GM23338 (cell line): ENCODE measurements at regions not wholly inside any gene's neighbourhood (a gene's known extent, or its start where the extent isn't known, plus 50 kb on each side); places are given as distances from the start of the nearest gene placed in this dataset.
A peak's percentile ranks its signal among the peaks of the same experiment; 100 is the strongest.

Experiments used
- ATAC-seq: fragments of 200-7000 bp; cut with Tn5 transposase; 3 replicates; pipeline ENCODE4 v1.9.1; 2020
- DNase-seq: peaks from one replicate; pipeline ENCODE4 v3.0.0-alpha.2; 2015; ENCODE audit warnings: low spot score
- H2AFZ ChIP-seq: fragments of 200-600 bp; sonication (generic); 2 replicates; pipeline ENCODE4 v1.8.0; 2016; ENCODE audit warnings: antibody characterized with exemption, mild to moderate bottlenecking, moderate library complexity
- H3F3A ChIP-seq: fragments of 200-600 bp; sonication (generic); replicated peaks from 2 replicates; pipeline ENCODE4 v1.8.0; 2017; ENCODE audit warnings: antibody characterized with exemption, mixed run types, low read depth
- H3K27ac ChIP-seq: fragments of 200-600 bp; sonication (generic); 2 replicates; pipeline ENCODE4 v1.6.1; 2016; ENCODE audit warnings: low read depth
- H3K27me3 ChIP-seq: fragments of 200-600 bp; sonication (generic); 2 replicates; pipeline ENCODE4 v1.8.0; 2016; ENCODE audit warnings: mild to moderate bottlenecking, mixed run types, moderate library complexity; ENCODE audit not compliant: insufficient read depth
- H3K36me3 ChIP-seq: fragments of 200-600 bp; sonication (generic); 2 replicates; pipeline ENCODE4 v1.8.0; 2016; ENCODE audit warnings: mild to moderate bottlenecking; ENCODE audit not compliant: insufficient read depth
- H3K4me1 ChIP-seq: fragments of 200-600 bp; sonication (generic); 2 replicates; pipeline ENCODE4 v1.8.0; 2016; ENCODE audit warnings: mild to moderate bottlenecking, moderate library complexity; ENCODE audit not compliant: insufficient read depth
- H3K4me2 ChIP-seq: fragments of 200-600 bp; sonication (generic); 2 replicates; pipeline ENCODE4 v1.7.1; 2017; ENCODE audit warnings: mixed run types
- H3K4me3 ChIP-seq: fragments of 200-600 bp; sonication (generic); 2 replicates; pipeline ENCODE4 v1.6.1; 2016; ENCODE audit warnings: mixed run types
- H3K79me2 ChIP-seq: fragments of 200-600 bp; sonication (generic); replicated peaks from 2 replicates; pipeline ENCODE4 v1.8.0; 2017; ENCODE audit warnings: mild to moderate bottlenecking; ENCODE audit not compliant: insufficient read depth
- H3K9me2 ChIP-seq: fragments of 200-600 bp; sonication (generic); 2 replicates; pipeline ENCODE4 v1.8.0; 2017; ENCODE audit not compliant: insufficient read depth
- H4K20me1 ChIP-seq: fragments of 200-600 bp; sonication (generic); replicated peaks from 2 replicates; pipeline ENCODE4 v1.8.0; 2017; ENCODE audit warnings: mild to moderate bottlenecking; ENCODE audit not compliant: insufficient read depth
- H3K27ac Mint-ChIP-seq: 2 replicates; pipeline ENCODE4 v1.8.0; 2020; ENCODE audit warnings: inconsistent platforms, mild to moderate bottlenecking, moderate library complexity, mixed read lengths
- H3K27me3 Mint-ChIP-seq: 3 replicates; pipeline ENCODE4 v1.8.0; 2022; ENCODE audit warnings: low read depth, mild to moderate bottlenecking, moderate library complexity, mixed read lengths, inconsistent platforms; ENCODE audit not compliant: insufficient read depth, poor library complexity
- H3K36me3 Mint-ChIP-seq: 3 replicates; pipeline ENCODE4 v1.8.0; 2021; ENCODE audit warnings: low read depth, mild to moderate bottlenecking, inconsistent platforms, moderate library complexity, mixed read lengths
- H3K4me1 Mint-ChIP-seq: 3 replicates; pipeline ENCODE4 v1.8.0; 2020; ENCODE audit warnings: mild to moderate bottlenecking, inconsistent platforms, mixed read lengths
- H3K4me3 Mint-ChIP-seq: 3 replicates; pipeline ENCODE4 v1.8.0; 2021; ENCODE audit warnings: moderate library complexity, mild to moderate bottlenecking, inconsistent platforms, mixed read lengths
- H3K9me3 Mint-ChIP-seq: 3 replicates; pipeline ENCODE4 v1.8.0; 2020; ENCODE audit warnings: moderate library complexity, mild to moderate bottlenecking, inconsistent platforms, mixed read lengths
- CREB1 ChIP-seq: fragments of 250-450 bp; sonication (Bioruptor Pico); IDR thresholded peaks from 2 replicates; pipeline ENCODE4 v1.5.0; 2020; ENCODE audit warnings: low read depth, mild to moderate bottlenecking, moderate library complexity
- EZH2 ChIP-seq: fragments of 200-600 bp; sonication (generic); IDR thresholded peaks from one replicate; pipeline ENCODE4 v1.8.0; 2017; ENCODE audit warnings: antibody characterized with exemption, mild to moderate bottlenecking, low read depth; ENCODE audit not compliant: unreplicated experiment
- EZH2phosphoT487 ChIP-seq: fragments of 200-600 bp; sonication (generic); IDR thresholded peaks from one replicate; pipeline ENCODE4 v1.8.1; 2018; ENCODE audit warnings: antibody characterized with exemption; ENCODE audit not compliant: unreplicated experiment
- NANOG ChIP-seq: IDR thresholded peaks from 2 replicates; pipeline ENCODE4 v1.6.1; 2016; ENCODE audit warnings: antibody characterized with exemption, borderline replicate concordance
- POLR2AphosphoS5 ChIP-seq: IDR thresholded peaks from 2 replicates; pipeline ENCODE4 v1.6.1; 2016; ENCODE audit warnings: antibody characterized with exemption, low read depth
- ZNF331 ChIP-seq: fragments of 250-450 bp; sonication (Bioruptor Pico); IDR thresholded peaks from 2 replicates; pipeline ENCODE4 v1.5.0; 2020; ENCODE audit warnings: low read depth, mild to moderate bottlenecking, moderate library complexity
- ZNF462 ChIP-seq: fragments of 250-450 bp; sonication (Bioruptor Pico); IDR thresholded peaks from 2 replicates; pipeline ENCODE4 v1.5.0; 2020; ENCODE audit warnings: mild to moderate bottlenecking, moderate library complexity
- TF ChIP-seq, protein P1 (sequence below): IDR thresholded peaks from 2 replicates; pipeline ENCODE4 v1.6.1; 2016; ENCODE audit warnings: antibody characterized with exemption

GRCh38 chr3:63089007-63089750 lies 188.9 kb upstream of the SYNPR start (continued):
- TF ChIP-seq ZNF462 (CRISPR knock-in tag) (no peak), EZH2phosphoT487 (no peak), ZNF331 (CRISPR knock-in tag) (no peak)

DNA sequence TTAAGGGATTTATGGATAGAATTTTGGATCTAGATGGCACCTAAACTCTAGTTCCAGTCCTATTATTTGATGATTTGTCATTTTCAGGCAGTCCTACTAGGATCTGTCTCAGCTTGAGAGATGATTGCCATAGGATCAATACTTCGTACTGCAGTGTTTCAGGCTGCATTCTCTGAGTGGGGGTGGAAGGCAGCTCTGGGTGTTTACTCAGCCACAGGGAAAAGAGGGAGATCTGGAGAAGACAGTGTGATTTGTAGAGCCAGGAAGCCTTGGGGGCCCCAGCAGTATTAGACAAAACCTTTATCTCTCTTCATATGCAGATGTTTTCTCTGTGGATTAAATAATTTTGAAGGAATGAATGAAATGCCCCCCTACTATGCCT lies 188.4 kb upstream of the SYNPR start:
- ATAC-seq, result peak; percentile 65
- Histone ChIP-seq H3K4me2 (peak overlapping the region; percentile 58), H3F3A (no peaks in the 10 kb centered on the region), H2AFZ (no peak overlapping the region), H4K20me1 (no peaks in the 10 kb centered on the region), H3K79me2 (no peaks in the 10 kb centered on the region), H3K36me3 (no peaks in the 10 kb centered on the region), H3K27ac (no peak overlapping the region), H3K27me3 (no peaks in the 10 kb centered on the region), H3K4me1 (peaks cover 37% of the 10 kb centered on the region), H3K9me2 (no peaks in the 10 kb centered on the region), H3K4me3 (no peak overlapping the region)
- Mint-ChIP-seq H3K4me3 (no peak overlapping the region), H3K27me3 (no peaks in the 10 kb centered on the region), H3K36me3 (no peaks in the 10 kb centered on the region), H3K27ac (peak overlapping the region; percentile 59), H3K9me3 (no peaks in the 10 kb centered on the region), H3K4me1 (peaks cover 39% of the 10 kb centered on the region)
- DNase-seq, result no peak
- TF ChIP-seq, protein P1, sequence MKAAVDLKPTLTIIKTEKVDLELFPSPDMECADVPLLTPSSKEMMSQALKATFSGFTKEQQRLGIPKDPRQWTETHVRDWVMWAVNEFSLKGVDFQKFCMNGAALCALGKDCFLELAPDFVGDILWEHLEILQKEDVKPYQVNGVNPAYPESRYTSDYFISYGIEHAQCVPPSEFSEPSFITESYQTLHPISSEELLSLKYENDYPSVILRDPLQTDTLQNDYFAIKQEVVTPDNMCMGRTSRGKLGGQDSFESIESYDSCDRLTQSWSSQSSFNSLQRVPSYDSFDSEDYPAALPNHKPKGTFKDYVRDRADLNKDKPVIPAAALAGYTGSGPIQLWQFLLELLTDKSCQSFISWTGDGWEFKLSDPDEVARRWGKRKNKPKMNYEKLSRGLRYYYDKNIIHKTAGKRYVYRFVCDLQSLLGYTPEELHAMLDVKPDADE, result no peak
- TF ChIP-seq CREB1 (CRISPR knock-in tag) (no peak), NANOG (no peak), POLR2AphosphoS5 (no peak), ZNF331 (CRISPR knock-in tag) (no peak), EZH2 (no peak)
